ENCODE measurements at regions not wholly inside any gene's neighbourhood (a gene's known extent, or its start where the extent isn't known, plus 50 kb on each side); places are given as distances from the start of the nearest gene placed in this dataset.
"Not testable (repeated sequence)": the region's sequence is repeated elsewhere in the genome, so short reads cannot be mapped to it uniquely, and the experiment has no call there.

GRCh38 chr16:9016005-9016404, 52.3 kb upstream of the USP7 start:
- H3K27ac Mint-ChIP-seq; H3K4me3 Mint-ChIP-seq; H3K27me3 Mint-ChIP-seq (ENCODE audit: low read depth); DNase-seq (ENCODE audit: low spot score); ATAC-seq; H3K36me3 Mint-ChIP-seq; POLR2A ChIA-PET; H3K4me1 Mint-ChIP-seq; H3K9me3 Mint-ChIP-seq: not testable (repeated sequence)
- peak; percentile 64; the same call in 1 of the 2 replicates for TF ChIP-seq ZNF121 (CRISPR knock-in tag; IDR thresholded peaks at IDR 0.05)
- CTCF ChIA-PET: interaction anchor here (0.7 to 6.6 kb wide), 3 partner anchors 7 to 79 kb away, joined by 3 to 31 read pairs (median 18); no protein-coding TSS in a partner anchor

GRCh38 chr16:9016824-9017223, 53.1 kb upstream of the USP7 start:
- POLR2A ChIA-PET: no interaction called here
- no peak overlapping the region for H3K4me3 Mint-ChIP-seq
- peaks cover 5% of the 10 kb centered on the region for H3K36me3 Mint-ChIP-seq
- peaks cover 4% of the 10 kb centered on the region for H3K27me3 Mint-ChIP-seq (ENCODE audit: low read depth)
- no peak for ATAC-seq
- H3K9me3 Mint-ChIP-seq: peaks cover 7% of the 10 kb centered on the region
- CTCF ChIA-PET: interaction anchor here (0.5 to 6.6 kb wide), 5 partner anchors 8 to 118 kb away, joined by 3 to 31 read pairs (median 7); no protein-coding TSS in a partner anchor
- no peak overlapping the region for H3K27ac Mint-ChIP-seq
- TF ChIP-seq ZNF416 (CRISPR knock-in tag; IDR thresholded peaks at IDR 0.05) (no peak), ARID4B (CRISPR knock-in tag; IDR thresholded peaks at IDR 0.05; ENCODE audit: borderline replicate concordance) (no peak), ZNF317 (CRISPR knock-in tag; IDR thresholded peaks at IDR 0.05; ENCODE audit: borderline replicate concordance, low read depth) (no peak), ZNF263 (CRISPR knock-in tag; IDR thresholded peaks at IDR 0.05; ENCODE audit: low read depth) (no peak), OVOL2 (CRISPR knock-in tag; IDR thresholded peaks at IDR 0.05; ENCODE audit: borderline replicate concordance) (no peak), CREB1 (CRISPR knock-in tag; IDR thresholded peaks at IDR 0.05) (no peak), ZNF423 (CRISPR knock-in tag; IDR thresholded peaks at IDR 0.05) (no peak)
- no peak for DNase-seq (ENCODE audit: low spot score)
- H3K4me1 Mint-ChIP-seq: peaks cover 7% of the 10 kb centered on the region

- Mint-ChIP-seq H3K27ac (no peak overlapping the region), H3K27me3 (ENCODE audit: low read depth) (no peaks in the 10 kb centered on the region), H3K4me1 (peaks cover 6% of the 10 kb centered on the region), H3K4me3 (no peak overlapping the region), H3K36me3 (no peaks in the 10 kb centered on the region), H3K9me3 (no peaks in the 10 kb centered on the region)
- DNase-seq (ENCODE audit: low spot score) (no peak), ATAC-seq (no peak)
- ChIA-PET CTCF (interaction anchor here (0.6 to 2.1 kb wide), 4 partner anchors 18 to 165 kb away, joined by 3 to 7 read pairs (median 6); no protein-coding TSS in a partner anchor), POLR2A (interaction anchor here (0.7 kb wide), 1 partner anchor 97 kb away, joined by 6 read pairs; no protein-coding TSS in a partner anchor)
- TF ChIP-seq ZNF121 (CRISPR knock-in tag; IDR thresholded peaks at IDR 0.05) (no peak), ZNF263 (CRISPR knock-in tag; IDR thresholded peaks at IDR 0.05; ENCODE audit: low read depth) (no peak), ZBTB43 (CRISPR knock-in tag; IDR thresholded peaks at IDR 0.05) (no peak), IRF1 (CRISPR knock-in tag; IDR thresholded peaks at IDR 0.05) (no peak), AR (CRISPR knock-in tag; IDR thresholded peaks at IDR 0.05) (no peak), ZSCAN18 (CRISPR knock-in tag; IDR thresholded peaks at IDR 0.05) (no peak), ZNF396 (CRISPR knock-in tag; IDR thresholded peaks at IDR 0.05; ENCODE audit: borderline replicate concordance) (no peak), RELA (CRISPR knock-in tag; IDR thresholded peaks at IDR 0.05; ENCODE audit: borderline replicate concordance) (no peak), FOXJ3 (CRISPR knock-in tag; IDR thresholded peaks at IDR 0.05; ENCODE audit: borderline replicate concordance) (no peak), SP1 (CRISPR knock-in tag; conservative IDR thresholded peaks at IDR 0.05) (no peak)
- TF ChIP-seq, protein P1, sequence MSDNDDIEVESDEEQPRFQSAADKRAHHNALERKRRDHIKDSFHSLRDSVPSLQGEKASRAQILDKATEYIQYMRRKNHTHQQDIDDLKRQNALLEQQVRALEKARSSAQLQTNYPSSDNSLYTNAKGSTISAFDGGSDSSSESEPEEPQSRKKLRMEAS (CRISPR knock-in tag; IDR thresholded peaks at IDR 0.05): no peak
- TF ChIP-seq, protein P2, sequence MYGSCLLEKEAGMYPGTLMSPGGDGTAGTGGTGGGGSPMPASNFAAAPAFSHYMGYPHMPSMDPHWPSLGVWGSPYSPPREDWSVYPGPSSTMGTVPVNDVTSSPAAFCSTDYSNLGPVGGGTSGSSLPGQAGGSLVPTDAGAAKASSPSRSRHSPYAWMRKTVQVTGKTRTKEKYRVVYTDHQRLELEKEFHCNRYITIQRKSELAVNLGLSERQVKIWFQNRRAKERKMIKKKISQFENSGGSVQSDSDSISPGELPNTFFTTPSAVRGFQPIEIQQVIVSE (CRISPR knock-in tag; IDR thresholded peaks at IDR 0.05; ENCODE audit: borderline replicate concordance): no peak
Measured at GRCh38 chr16:9027070-9027799, 63.5 kb upstream of the USP7 start.

Measured in WTC11 (cell line).